ENCODE measurements at regions not wholly inside any gene's neighbourhood (a gene's known extent, or its start where the extent isn't known, plus 50 kb on each side); places are given as distances from the start of the nearest gene placed in this dataset.
A peak's percentile ranks its signal among the peaks of the same experiment; 100 is the strongest.
"Not testable (repeated sequence)": the region's sequence is repeated elsewhere in the genome, so short reads cannot be mapped to it uniquely, and the experiment has no call there.

- no peak overlapping the region for H3K4me3 ChIP-seq (ENCODE audit: low read depth, low read length)
- DNase-seq (ENCODE audit: low read depth): no peak
- TF ChIP-seq MYC (IDR thresholded peaks at IDR 0.05; ENCODE audit: low read depth, low read length) (no peak), CTCF (IDR thresholded peaks at IDR 0.05; ENCODE audit: low read depth, low read length) (no peak), POLR2A (IDR thresholded peaks at IDR 0.05; ENCODE audit: extremely low read depth, insufficient read length) (no peak), MAX (IDR thresholded peaks at IDR 0.05; ENCODE audit: low read depth, low read length) (no peak)
Observed at GRCh38 chr21:32083197-32083596, 195.7 kb downstream of the MIS18A start.

- no peak for DNase-seq (ENCODE audit: low read depth)
- no peak for TF ChIP-seq MYC (IDR thresholded peaks at IDR 0.05; ENCODE audit: low read depth, low read length)
- no peak for TF ChIP-seq MAX (IDR thresholded peaks at IDR 0.05; ENCODE audit: low read depth, low read length)
- no peak for TF ChIP-seq POLR2A (IDR thresholded peaks at IDR 0.05; ENCODE audit: extremely low read depth, insufficient read length)
- no peak overlapping the region for H3K4me3 ChIP-seq (ENCODE audit: low read depth, low read length)
Observed at GRCh38 chr21:32082466-32082865, 196.4 kb downstream of the MIS18A start.

- H3K4me3 ChIP-seq (ENCODE audit: low read depth, low read length): no peak overlapping the region
- DNase-seq (ENCODE audit: low read depth): no peak
- TF ChIP-seq MAX (IDR thresholded peaks at IDR 0.05; ENCODE audit: low read depth, low read length): no peak
- no peak for TF ChIP-seq CTCF (IDR thresholded peaks at IDR 0.05; ENCODE audit: low read depth, low read length)
- TF ChIP-seq MYC (IDR thresholded peaks at IDR 0.05; ENCODE audit: low read depth, low read length): no peak
Observed at GRCh38 chr21:32073593-32073992, 200.8 kb downstream of the HUNK start.

- no peak for DNase-seq (ENCODE audit: low read depth)
- no peak overlapping the region for H3K4me3 ChIP-seq (ENCODE audit: low read depth, low read length)
- TF ChIP-seq MYC (IDR thresholded peaks at IDR 0.05; ENCODE audit: low read depth, low read length) (no peak), MAX (IDR thresholded peaks at IDR 0.05; ENCODE audit: low read depth, low read length) (no peak), CTCF (IDR thresholded peaks at IDR 0.05; ENCODE audit: low read depth, low read length) (no peak), POLR2A (IDR thresholded peaks at IDR 0.05; ENCODE audit: extremely low read depth, insufficient read length) (no peak)
Observed at GRCh38 chr21:32073190-32073589, 200.4 kb downstream of the HUNK start.

- H3K4me3 ChIP-seq (ENCODE audit: low read depth, low read length): not testable (repeated sequence)
- peak; percentile 42 for DNase-seq (ENCODE audit: low read depth)
Observed at GRCh38 chr21:32071620-32072019, 198.8 kb downstream of the HUNK start.

- DNase-seq (ENCODE audit: low read depth): peak; percentile 51
- no peak for TF ChIP-seq MYC (IDR thresholded peaks at IDR 0.05; ENCODE audit: low read depth, low read length)
- TF ChIP-seq MAX (IDR thresholded peaks at IDR 0.05; ENCODE audit: low read depth, low read length): no peak
- no peak for TF ChIP-seq POLR2A (IDR thresholded peaks at IDR 0.05; ENCODE audit: extremely low read depth, insufficient read length)
- TF ChIP-seq CTCF (IDR thresholded peaks at IDR 0.05; ENCODE audit: low read depth, low read length): no peak
- H3K4me3 ChIP-seq (ENCODE audit: low read depth, low read length): no peak overlapping the region
Observed at GRCh38 chr21:32070676-32071330, 198.0 kb downstream of the HUNK start.

GRCh38 chr21:32070126-32070525 lies 197.3 kb downstream of the HUNK start:
- no peak for TF ChIP-seq POLR2A (IDR thresholded peaks at IDR 0.05; ENCODE audit: extremely low read depth, insufficient read length)
- no peak for TF ChIP-seq CTCF (IDR thresholded peaks at IDR 0.05; ENCODE audit: low read depth, low read length)
- no peak for TF ChIP-seq MAX (IDR thresholded peaks at IDR 0.05; ENCODE audit: low read depth, low read length)
- no peak for TF ChIP-seq MYC (IDR thresholded peaks at IDR 0.05; ENCODE audit: low read depth, low read length)
- H3K4me3 ChIP-seq (ENCODE audit: low read depth, low read length): no peak overlapping the region
- no peak for DNase-seq (ENCODE audit: low read depth)
